NOMO-1 (cell line): ENCODE measurements at regions not wholly inside any gene's neighbourhood (a gene's known extent, or its start where the extent isn't known, plus 50 kb on each side); places are given as distances from the start of the nearest gene placed in this dataset.
"Not testable (repeated sequence)": the region's sequence is repeated elsewhere in the genome, so short reads cannot be mapped to it uniquely, and the experiment has no call there.

Experiments
- DNase-seq, 2 experiments: peaks; one replicate each; lab custom pipeline; 2025; ENCODE audit not compliant: unreplicated experiment in 2 of 2; lab: John Stamatoyannopoulos, UW

DNA sequence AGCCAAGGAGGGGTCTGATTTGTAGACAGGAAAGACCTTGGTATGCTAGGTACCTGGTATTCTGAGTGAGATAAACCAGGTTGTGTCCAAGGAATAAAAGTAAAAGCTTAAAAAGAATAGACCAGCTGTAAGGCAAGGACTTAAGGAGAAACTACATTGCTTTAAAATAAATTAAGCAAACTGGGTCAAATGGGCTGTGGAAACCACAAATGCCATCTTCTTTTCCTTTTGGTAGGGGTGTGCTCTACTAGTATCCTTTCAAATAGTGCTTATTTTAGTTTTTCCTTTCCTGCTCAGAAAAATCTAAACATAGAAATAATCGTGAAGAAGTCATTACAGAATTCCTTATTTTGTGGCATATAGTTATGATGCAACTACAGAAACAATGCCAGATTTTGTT, 138.6 kb upstream of the KLF12 start:
- no peak for DNase-seq

DNA sequence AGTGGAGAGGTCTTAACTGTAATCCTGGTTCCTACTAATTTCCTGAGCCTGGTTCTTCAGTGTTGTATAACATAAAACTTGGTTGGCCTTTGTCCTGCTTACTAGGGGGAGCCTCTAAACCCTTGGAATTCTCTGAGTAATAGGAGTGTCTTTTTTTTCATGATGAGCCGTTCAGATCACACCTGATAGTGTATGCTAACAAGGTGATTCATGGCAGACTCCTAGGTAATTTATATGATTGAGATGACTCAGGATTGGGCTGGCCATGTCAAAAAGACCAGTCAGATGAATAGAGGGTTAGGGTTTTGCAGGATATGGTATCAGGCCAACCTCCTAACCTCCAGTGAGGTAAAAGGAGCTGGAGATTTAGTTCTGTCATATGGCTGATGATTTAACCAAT, 135.8 kb upstream of the KLF12 start:
- no peak for DNase-seq

DNA sequence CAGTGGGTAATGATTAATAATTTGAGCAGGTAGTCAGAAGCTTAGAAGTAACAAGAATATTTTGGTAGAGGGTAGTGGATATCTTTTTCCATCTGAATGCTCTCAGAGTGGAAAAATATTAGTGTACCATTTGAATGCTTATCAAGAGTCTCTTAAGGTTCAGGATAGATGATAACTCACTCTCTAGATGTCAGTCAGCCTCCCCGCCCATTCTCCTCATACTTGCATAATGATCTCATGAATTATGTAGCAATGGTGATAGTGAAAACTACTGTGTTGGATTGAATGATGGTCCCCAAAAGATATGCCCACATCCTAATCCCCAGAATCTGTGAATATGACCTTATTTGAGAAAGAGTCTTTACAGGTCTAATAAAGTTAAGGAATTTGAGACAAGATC, 132.7 kb upstream of the KLF12 start:
- DNase-seq, result no peak

DNA sequence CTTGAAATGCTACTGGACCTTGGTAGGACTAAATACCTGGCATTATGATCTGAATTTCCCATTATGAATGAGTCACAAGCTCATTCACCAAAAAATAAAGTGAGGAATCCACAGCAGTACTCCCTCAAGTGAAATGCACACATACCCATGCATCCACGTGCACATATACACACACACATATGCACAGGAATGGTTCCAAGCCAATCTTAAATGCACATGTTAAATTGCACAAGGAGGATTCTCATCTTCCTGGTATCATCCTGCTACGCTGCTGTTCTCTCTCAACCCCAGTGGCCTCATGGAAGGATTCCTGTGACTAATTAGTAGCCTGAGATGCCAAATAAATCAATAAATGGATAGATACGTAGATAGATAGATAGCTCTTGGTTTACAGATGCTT, 132.1 kb upstream of the KLF12 start:
- no peak for DNase-seq

DNA sequence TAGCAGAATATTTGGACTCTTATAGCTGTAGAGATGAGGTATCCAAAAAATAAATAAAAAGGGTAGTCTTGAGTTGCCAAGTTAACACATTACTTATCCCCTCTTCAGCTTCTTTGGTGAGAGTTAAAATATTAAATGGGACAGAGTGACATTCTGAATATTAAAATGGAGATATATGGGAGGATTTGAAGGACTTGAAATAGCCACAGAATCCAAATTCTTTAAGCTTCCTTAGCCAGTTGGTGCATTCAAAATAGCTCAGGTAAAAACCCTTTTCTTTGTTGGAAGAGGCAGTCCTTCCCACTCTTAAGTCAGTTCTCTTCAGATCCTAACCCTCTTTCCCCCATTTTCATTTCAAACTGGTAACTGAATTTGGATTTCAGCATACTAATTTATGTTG, 130.1 kb upstream of the KLF12 start:
- DNase-seq, result no peak

DNA sequence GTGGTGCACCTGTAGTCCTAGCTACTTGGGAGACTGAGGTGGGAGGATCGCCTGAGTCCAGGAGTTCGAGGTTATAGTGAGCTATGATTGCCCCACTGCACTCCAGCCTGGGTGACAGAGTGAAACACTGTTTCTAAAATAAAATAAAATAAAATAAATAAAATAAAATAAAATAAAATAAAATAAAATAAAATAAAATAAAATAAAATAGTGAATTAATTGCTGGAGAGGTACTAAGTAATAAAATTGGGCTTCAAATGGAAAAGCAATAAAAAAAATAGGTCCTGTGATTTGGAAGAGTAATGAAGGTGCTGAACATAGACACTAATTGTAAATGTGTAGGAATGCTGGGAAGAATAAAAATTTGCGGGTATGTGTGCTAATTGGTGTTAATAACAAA, 126.2 kb upstream of the KLF12 start:
- not testable (repeated sequence) for DNase-seq

DNA sequence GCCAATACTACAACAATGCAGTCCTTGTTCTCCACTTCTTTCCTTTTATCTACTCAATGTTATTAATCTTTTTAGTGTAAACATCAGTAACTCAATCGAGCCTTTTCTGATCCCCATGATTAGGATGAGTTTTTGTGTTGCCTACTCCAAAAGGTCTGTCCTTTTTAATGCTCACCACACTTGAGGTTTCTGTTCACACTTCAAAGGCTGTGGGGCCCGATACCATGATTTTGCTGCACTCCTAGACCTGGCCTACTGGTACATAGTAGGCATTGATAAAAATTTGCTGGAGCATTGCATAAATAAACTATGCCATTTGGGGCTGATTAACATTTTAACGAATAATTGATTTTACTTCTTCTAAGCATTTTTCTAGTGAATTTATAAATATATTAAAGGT, 125.4 kb upstream of the KLF12 start:
- DNase-seq, result no peak

DNA sequence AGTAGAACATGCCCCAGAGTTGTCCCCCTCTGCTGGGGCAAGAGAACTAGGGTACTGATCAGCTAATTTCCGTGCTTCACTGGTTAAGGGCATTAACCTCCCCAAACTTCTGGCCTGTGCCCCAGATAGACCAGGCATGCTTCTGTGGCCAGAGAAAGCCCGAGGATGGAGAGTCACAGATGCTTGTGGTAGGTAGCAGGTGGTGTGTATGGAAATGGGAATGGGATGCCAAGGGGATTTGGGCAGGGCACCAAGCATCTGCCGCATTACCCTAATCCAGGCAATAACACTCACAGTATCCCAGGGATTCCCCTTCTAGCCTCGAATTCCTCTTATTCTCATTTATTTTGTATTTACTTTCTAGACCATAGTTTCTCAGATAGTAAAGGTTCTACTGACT, 124.8 kb upstream of the KLF12 start:
- no peak for DNase-seq

DNA sequence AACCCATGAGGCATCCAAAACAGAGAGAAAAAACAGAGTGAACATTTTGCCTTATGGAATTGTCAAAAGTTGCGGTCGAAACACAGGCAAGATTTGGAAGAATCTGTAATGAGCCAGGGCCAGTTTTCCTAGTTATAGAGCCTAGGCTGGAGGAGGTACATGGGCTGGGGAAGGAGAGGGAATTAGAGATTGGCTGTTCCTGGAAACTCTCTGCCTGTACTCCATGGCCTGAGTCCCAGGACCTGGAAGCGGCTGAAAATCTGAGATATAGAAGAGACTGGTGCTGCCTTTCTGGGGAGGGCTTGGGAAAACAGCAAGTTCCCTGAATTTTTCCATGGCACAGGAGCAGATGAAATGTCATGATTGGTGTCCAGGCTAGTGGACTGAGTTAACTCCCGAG, 122.8 kb upstream of the KLF12 start:
- DNase-seq, result no peak

DNA sequence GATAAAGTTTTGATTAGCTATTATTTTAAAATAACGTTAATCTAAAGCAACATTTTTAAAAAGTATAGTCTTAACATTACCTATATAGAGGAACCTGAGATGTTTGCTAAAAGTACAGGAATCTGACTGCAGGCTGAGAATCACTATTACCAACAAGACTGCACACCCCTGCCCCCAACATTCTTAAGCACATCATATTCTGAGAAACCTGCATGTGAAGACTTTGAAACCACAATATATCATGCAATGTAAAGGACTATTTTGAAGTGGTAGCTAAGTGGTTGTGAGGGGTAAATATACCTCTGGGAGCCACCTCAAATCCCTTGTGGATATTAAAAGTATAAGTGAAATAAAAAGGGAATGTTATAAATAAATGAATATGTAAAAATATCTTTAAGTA, 119.0 kb upstream of the KLF12 start:
- no peak for DNase-seq

DNA sequence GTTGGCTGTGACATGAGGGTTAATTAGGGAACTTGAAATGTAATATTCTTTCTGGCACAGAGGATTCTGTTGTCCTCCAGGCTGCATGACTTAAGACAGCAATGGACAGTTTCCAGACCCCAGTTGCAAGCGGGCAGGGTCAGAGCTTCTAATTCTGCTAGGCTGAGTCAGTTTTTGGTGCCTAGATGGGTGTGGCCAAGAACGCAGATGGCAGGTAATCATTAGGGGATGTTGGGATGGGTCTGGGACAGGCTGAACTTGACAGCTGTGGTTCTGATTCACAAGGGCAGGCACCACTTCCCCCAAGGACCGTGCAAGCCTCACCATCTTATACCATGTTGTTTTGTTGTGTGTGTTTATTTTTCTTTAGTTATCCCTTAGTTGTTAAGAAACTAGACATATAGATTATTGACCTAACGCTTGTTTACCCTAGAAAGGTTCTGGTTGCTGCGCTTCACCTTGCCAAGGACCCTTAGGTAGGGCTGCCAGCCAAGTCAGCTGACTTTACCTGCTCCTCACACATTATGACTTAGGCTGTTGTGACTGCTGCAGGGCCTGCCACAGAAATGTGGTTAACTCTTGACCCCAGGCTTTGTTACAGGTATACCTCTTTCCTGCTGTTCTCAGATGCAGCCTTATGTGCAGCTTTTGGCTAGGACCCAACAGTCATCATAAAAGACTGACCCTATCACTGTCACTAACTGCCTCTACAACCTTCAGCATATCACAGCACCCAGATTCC, 117.7 kb upstream of the KLF12 start:
- DNase-seq, result no peak

DNA sequence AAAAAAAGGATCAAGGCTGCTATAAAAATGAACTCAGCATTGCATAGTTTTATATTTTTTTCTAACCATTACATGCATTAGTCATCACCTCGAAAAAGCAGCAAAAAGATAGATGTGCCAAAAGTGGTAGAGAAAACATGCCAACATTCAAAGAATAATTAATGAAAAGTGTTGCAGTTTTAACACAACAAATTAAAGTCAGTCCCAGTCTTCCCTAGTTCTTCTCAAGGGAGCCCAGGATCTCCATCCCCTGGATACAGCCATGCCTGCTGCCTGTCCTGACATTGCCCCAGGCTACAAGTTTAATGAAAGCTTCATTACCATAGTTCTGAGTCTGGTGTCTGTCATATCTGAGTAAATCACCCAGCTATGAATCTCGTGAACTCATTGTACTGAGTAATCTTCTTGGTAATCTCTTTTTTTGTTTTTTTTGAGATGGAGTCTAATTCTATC, 116.6 kb upstream of the KLF12 start:
- no peak for DNase-seq

DNA sequence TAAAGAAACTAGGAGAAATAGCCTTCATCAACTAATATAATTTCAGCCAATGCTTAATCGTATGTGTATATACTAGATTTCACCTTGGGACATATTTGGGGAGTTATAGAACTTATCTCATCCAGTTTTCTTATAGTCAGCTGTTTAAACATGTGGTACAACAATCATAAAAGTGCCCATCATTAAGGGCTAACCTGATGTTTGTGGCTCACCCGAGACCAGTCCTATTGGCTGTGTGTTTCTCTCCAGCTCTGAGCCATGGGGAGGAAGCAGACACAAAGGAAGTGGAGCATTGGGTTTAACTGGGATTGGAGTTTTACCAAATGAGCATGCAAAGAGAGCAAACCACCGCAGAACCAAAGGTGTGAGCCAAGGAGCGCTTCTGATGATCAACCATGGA, 114.3 kb upstream of the KLF12 start:
- no peak for DNase-seq

DNA sequence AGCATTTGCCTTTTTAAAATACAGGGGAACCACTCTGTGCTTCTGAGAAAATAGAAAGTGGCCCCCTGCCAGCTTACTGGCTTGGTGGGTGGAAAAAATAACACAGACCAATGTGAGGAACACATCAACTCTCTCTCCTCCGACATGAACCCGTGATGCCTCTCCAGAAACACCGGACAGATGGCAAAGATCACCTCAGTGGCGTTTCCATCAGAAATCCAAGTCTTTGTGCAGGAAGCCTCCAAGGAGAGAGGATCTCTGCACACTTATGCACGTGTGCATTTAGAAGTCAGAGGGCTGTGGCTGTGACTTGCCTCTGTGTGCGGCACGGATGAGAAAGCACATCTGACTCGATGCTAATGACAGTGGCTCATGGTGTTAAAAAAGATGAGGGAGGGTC, 112.3 kb upstream of the KLF12 start:
- no peak for DNase-seq

DNA sequence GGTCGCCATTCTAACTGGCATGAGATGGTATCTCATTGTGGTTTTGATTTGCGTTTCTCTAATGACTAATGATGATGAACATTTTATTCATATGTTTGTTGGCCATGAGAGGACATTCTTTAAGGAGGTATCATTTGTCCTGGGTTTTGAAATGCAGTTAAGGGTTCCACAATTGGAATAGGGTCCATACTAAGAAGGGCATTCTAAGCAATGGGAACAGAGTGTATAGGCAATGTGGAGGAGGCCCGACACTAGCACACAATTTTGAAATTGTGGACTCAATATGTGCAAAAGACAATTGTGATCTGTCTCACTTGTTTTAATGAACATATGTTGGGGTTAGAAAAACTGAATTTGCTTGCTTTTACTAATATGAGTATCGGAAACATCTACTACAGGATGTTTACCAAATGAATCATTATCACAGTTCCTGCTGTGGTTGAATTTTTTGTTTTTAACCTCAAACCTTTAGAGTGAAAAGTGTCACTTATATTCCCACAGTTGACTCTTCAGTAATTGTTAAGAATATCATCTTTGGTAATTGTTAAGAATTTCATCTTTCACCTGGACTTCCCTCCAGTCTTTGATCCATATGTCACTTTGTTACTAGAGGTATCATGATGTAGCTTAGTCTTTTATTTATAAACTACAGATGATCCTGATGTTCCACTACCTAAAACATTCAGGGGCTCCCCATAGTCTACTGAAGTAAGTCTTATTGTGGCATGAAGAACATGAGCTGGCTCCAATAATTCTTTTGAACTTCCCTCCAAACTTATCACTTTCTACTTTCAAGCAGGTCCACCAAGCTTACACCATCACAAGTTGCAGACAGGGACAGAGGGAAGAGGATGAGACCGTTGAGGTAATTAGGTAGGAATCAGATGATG, 109.7 kb upstream of the KLF12 start:
- DNase-seq, result no peak

DNA sequence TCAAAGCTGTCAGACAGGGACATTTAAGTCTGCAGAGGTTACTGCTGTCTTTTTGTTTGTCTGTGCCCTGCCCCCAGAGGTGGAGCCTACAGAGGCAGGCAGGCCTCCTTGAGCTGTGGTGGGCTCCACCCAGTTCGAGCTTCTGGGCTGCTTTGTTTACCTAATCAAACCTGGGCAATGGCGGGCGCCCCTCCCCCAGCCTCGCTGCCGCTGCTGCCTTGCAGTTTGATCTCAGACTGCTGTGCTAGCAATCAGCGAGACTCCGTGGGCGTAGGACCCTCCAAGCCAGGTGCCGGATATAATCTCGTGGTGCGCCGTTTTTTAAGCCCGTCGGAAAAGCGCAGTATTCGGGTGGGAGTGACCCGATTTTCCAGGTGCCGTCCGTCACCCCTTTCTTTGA, 107.1 kb upstream of the KLF12 start:
- not testable (repeated sequence) for DNase-seq

DNA sequence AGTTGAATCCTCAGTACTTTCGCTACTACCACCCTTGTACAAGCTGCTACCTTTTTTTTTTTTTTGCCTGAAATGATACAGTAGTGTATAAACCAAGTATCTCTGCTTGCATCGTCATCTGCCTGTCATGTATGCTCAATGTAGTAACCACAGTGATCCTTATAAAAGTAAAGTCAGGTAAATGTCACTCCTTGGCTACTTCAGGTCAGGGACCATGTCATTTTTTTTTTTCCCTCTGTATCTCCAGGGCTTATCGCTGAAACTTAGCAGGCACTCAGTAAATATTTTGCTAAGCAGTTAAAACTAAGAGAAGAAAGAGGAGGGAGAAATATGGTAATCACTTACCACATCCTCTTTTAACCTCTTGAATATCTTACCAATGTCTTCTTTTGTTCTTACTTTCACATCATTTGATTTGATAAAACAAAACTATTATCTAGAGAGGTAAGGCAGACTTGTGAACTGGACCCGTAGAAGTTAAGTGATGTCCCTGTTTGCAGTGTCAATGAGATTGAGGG, 96.8 kb upstream of the KLF12 start:
- DNase-seq, result no peak

DNA sequence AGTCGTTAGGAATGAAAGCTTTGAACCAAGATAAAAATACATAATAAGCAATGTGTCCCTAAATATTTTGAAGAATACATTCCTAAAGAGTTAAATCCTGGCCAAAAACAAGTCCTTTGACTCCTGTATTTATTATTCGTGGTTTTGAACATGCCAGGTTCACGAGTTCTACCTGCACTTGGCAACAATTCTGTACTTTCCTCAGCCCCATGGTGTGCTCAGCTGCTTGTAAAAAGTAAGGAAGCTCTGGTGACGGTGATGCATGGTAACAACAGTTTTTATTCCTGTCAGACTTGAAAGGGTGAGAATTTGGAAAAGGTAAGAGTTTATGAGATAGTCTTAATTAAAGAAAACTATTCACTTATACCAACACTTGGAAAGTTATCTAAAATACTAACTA, 95.0 kb upstream of the KLF12 start:
- no peak for DNase-seq

DNA sequence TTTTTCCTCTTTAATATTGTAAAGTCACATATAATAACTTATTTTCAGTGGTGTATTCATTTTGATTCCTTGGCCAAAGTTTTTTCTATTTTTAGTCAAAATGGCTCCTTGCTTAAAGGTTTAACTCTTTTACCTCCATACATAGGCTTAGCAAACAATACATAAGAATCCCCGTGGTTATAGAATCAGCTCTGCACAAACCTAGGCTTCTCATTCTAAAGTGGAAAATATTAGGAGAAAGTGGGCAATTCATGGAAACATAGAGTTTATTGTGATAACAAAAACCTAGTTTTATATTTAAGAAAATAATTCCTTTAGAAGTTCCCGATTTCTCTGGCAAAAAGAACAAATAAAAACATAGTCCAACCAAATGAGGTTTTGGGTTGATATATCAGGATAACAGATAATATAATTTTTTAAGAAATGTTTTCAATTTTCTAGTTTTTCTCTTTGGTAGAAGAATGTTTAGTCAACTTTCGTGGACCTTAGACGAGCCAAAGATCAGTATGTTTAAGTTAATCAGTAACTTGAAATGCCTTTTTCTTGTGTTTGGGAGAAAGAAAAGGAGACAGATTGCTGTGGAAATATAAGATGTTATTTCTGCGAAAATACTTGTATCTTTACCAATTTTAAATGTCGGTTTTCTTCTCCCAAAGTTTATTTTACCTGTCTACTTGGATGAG, 93.4 kb upstream of the KLF12 start:
- no peak for DNase-seq

DNA sequence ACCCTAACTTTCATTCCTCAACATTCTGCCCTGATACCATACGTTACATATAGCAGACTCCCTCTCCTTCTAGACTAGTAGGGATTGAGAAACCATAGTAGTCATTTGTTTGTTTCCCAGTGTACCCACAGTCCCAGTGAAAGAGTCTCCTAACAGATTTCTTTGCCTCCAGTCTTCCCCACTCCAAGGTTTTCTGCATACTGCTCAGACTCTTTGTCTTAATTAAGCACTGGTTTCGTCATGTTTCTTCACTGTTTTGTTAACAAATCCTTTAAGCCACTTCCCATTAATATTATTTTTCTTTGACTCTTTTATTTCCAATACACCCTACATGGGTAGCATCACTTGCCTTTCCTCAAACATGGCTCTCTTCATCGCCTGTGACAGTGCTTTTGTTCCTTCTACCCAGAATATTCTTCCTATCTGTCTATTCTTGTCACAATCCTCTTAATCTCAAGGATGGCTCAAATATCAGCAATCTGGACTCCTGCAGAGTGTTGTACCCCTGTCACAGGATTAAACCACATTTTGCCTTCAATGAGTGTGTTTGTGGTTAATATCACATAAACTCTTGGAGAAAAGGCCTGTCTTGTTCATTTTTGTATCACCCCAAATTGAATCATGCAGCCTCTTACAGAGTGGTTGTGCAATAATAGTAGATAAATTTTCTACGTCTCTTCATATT, 92.7 kb upstream of the KLF12 start:
- no peak for DNase-seq

DNA sequence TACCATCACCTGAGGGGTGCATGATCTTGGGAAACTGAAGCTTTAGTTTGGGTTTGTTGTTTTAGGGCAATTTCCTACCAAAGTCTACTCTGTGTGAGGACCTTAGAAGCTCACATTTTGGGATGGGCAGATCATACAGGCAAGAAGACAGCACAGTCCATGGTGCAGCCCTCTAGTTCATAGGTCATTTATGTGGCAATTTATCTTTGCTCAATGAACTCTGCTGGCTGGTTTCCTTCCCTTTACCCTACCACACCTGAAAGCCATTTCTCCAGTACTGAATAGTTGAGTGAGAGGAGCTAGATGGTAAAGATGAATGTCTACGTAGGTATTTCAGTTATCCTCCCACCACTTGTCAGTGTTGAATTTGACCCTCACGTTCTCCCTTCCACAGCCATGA, 87.5 kb upstream of the KLF12 start:
- DNase-seq, result no peak
